HCT116 (cell line): ENCODE measurements at regions not wholly inside any gene's neighbourhood (a gene's known extent, or its start where the extent isn't known, plus 50 kb on each side); places are given as distances from the start of the nearest gene placed in this dataset.

ENCODE experiments used
- ATAC-seq: fragments of 200-7000 bp; cut with Tn5 transposase; 2 replicates; pipeline ENCODE4 v1.9.1; 2020; ENCODE audit warnings: mild to moderate bottlenecking, moderate library complexity
- BruUV-seq: library from RNA; stranded (reverse); fragments of 400-500 nt; replicated peaks from 2 replicates; lab custom pipeline; 2021; lab: Mats Ljungman, UMichigan
- CTCF ChIA-PET: fragments of 300-600 bp; sonication (Branson Sonifier 250); formaldehyde crosslinking; loops from one replicate; lab custom pipeline; 2021; ENCODE audit warnings: antibody characterized with exemption; lab: Charles Lee
- POLR2A ChIA-PET: fragments of 300-600, 350-600 bp; sonication (Branson Sonifier 250); formaldehyde crosslinking; loops from one replicate; lab custom pipeline; 2021; ENCODE audit warnings: antibody characterized with exemption; lab: Charles Lee
- RAD21 ChIA-PET, 2 experiments: fragments of 300-600 bp; sonication (Branson Sonifier 250); formaldehyde crosslinking; loops; one replicate each; lab custom pipeline; 2023; ENCODE audit warnings: low total read pairs in 2 of 2; ENCODE audit not compliant: uncharacterized antibody in 2 of 2, unreplicated experiment in 2 of 2, low non-redundant PET in 1 of 2; lab: Charles Lee
- DNase-seq: peaks from one replicate; pipeline ENCODE4 v3.0.0-alpha.2; 2010; ENCODE audit warnings: low read depth, low spot score
- H2AFZ ChIP-seq: fragments of 200-600 bp; shearing (Covaris generic), sonication (generic); 2 replicates; pipeline ENCODE4 v1.6.1; 2017; ENCODE audit warnings: low read depth, mixed run types, mixed read lengths, antibody characterized with exemption, low read length; ENCODE audit not compliant: poor library complexity, severe bottlenecking
- H3K27ac ChIP-seq: 2 replicates; pipeline ENCODE4 v1.5.1; 2012; ENCODE audit warnings: low read depth, low read length
- H3K27me3 ChIP-seq: fragments of 200-600 bp; sonication (generic); 2 replicates; pipeline ENCODE4 v1.6.1; 2016; ENCODE audit warnings: mixed run types, low read length, mixed read lengths; ENCODE audit not compliant: insufficient read depth
- H3K36me3 ChIP-seq, 2 experiments: fragments of 200-500 bp in 1 of 2; fragments of 200-600 bp in 1 of 2; sonication (Bioruptor generic) in 1 of 2; sonication (generic) in 1 of 2; 2 replicates each; pipeline versions ENCODE4 v1.5.1 to v1.6.1; 2014 to 2016; ENCODE audit warnings: low read length in 2 of 2, inconsistent platforms in 1 of 2, mixed read lengths in 1 of 2, mixed run types in 1 of 2; ENCODE audit not compliant: insufficient read depth in 2 of 2, control insufficient read depth in 1 of 2
- H3K4me1 ChIP-seq, 2 experiments: fragments of 200-600 bp in 1 of 2; sonication (generic) in 1 of 2; 2 replicates each; pipeline versions ENCODE4 v1.5.1 to v1.6.1; 2012 to 2017; ENCODE audit warnings: low read length in 2 of 2, inconsistent platforms in 1 of 2, mild to moderate bottlenecking in 1 of 2, mixed read lengths in 1 of 2, mixed run types in 1 of 2, moderate library complexity in 1 of 2; ENCODE audit not compliant: insufficient read depth in 2 of 2, control insufficient read depth in 1 of 2
- H3K4me2 ChIP-seq: fragments of 200-600 bp; sonication (generic); 2 replicates; pipeline ENCODE4 v1.6.1; 2017; ENCODE audit warnings: mixed run types, low read length, mixed read lengths
- H3K4me3 ChIP-seq, 2 experiments: fragments of 200-600 bp in 1 of 2; sonication (generic) in 1 of 2; replicated peaks in 1 of 2; 2 replicates each; pipeline ENCODE4 v1.5.1; 2011 to 2016; ENCODE audit warnings: low read length in 2 of 2, control low read depth in 1 of 2, low read depth in 1 of 2, mild to moderate bottlenecking in 1 of 2, mixed read lengths in 1 of 2, mixed run types in 1 of 2
- H3K79me2 ChIP-seq: fragments of 200-600 bp; sonication (generic); 2 replicates; pipeline ENCODE4 v1.6.1; 2017; ENCODE audit warnings: mild to moderate bottlenecking, mixed run types, low read length, moderate library complexity, mixed read lengths; ENCODE audit not compliant: insufficient read depth
- H3K9ac ChIP-seq: fragments of 200-600 bp; sonication (generic); 2 replicates; pipeline ENCODE4 v1.6.1; 2016; ENCODE audit warnings: low read length, mixed read lengths
- H3K9me2 ChIP-seq: fragments of 200-600 bp; sonication (generic), shearing (Covaris generic); 2 replicates; pipeline ENCODE4 v1.6.1; 2017; ENCODE audit warnings: mixed run types, mild to moderate bottlenecking, moderate library complexity; ENCODE audit not compliant: insufficient read depth
- H3K9me3 ChIP-seq, 2 experiments: fragments of 200-500 bp in 1 of 2; fragments of 200-600 bp in 1 of 2; sonication (Bioruptor generic) in 1 of 2; sonication (generic) in 1 of 2; 2 replicates each; pipeline ENCODE4 v1.6.1; 2014 to 2017; ENCODE audit warnings: low read length in 2 of 2, mixed read lengths in 2 of 2, inconsistent platforms in 1 of 2, low read depth in 1 of 2, mild to moderate bottlenecking in 1 of 2, mixed run types in 1 of 2, moderate library complexity in 1 of 2; ENCODE audit not compliant: control insufficient read depth in 1 of 2, insufficient read depth in 1 of 2
- H4K20me1 ChIP-seq: fragments of 200-600 bp; sonication (generic), shearing (Covaris generic); 2 replicates; pipeline ENCODE4 v1.6.1; 2017; ENCODE audit warnings: mixed run types, mild to moderate bottlenecking, moderate library complexity; ENCODE audit not compliant: insufficient read depth
- EGR1 ChIP-seq: IDR thresholded peaks from 2 replicates; pipeline ENCODE4 v1.6.1; 2012; ENCODE audit warnings: low read depth
- JUND ChIP-seq: IDR thresholded peaks from 2 replicates; pipeline ENCODE4 v1.6.1; 2012
- RAD21 ChIP-seq: IDR thresholded peaks from 2 replicates; pipeline ENCODE4 v1.6.1; 2012; ENCODE audit warnings: low read depth, mild to moderate bottlenecking
- SIN3A ChIP-seq: IDR thresholded peaks from 2 replicates; pipeline ENCODE4 v1.6.1; 2012; ENCODE audit warnings: low read depth
- intact Hi-C: fragments of 100-400 bp; cut with micrococcal nuclease; formaldehyde crosslinking; loops from 2 replicates; pipeline ENCODE4 v1.10.0; 2022
- TF ChIP-seq, protein P1 (sequence below): IDR thresholded peaks from 2 replicates; pipeline ENCODE4 v1.6.1; 2012
- TF ChIP-seq, protein P2 (sequence below): IDR thresholded peaks from 2 replicates; pipeline ENCODE4 v1.6.1; 2012; ENCODE audit warnings: low read depth

DNA sequence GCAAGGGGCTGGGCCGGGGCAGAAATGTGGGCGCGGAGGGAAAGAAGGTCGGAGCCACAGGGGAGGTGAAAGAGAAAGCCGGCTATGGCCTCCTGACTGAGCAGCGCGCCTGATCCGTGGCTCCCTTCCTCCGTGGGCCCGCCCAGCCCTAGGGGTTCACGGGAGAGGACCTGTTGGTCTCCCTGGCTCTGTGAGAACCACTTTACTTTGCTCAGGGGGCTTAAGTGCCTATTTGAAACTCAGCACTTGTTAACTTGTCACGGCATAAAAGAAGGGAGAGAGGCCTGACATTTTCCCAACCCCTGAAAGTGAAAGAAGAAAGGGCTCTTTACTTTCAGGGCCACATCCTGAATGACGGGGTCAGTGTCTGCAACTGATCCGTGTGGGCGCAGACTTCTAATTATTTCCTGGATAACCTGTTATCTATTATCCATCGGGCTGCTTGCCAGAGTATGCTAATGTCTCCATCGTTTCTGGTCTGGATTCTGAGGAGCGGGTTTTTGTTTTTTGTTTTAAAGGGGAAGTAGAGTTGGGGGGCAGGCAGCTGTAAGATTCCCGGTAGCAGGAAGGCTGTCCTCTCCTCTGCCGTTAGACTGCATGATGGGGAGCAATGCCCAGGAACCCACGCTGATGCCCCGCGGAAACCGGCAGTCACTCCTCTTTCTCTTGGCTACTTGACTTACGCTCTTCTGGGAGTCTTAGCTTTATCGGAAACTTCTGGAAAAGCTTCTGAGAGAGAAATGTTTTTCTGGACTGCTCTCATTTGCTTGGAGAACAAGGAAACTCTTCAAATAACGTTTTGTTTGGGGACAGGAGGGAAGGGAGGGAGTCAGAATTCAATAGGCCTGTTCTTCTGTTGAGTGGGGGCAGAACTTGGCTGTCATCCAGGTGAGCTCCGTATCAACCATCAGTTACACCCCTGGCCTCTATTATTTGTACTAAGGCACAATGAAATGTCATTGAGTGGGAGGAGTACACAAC is 127.7 kb upstream of the MAX start:
- intact Hi-C loops, result no loop called here
- H3K36me3 ChIP-seq, result no peaks in the 10 kb centered on the region
- peak overlapping the region; percentile 83 for H2AFZ ChIP-seq
- H3K79me2 ChIP-seq, result no peaks in the 10 kb centered on the region
- H3K27ac ChIP-seq, result peak overlapping the region; percentile 54
- peak overlapping the region; percentile 70 for H3K4me2 ChIP-seq
- RAD21 ChIA-PET, result no interaction called here
- peaks cover 23 to 65% of the 10 kb centered on the region in 2 experiments for H3K4me1 ChIP-seq
- H3K9me2 ChIP-seq, result no peaks in the 10 kb centered on the region
- TF ChIP-seq, protein P1, sequence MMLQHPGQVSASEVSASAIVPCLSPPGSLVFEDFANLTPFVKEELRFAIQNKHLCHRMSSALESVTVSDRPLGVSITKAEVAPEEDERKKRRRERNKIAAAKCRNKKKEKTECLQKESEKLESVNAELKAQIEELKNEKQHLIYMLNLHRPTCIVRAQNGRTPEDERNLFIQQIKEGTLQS, result no peak
- no peak for TF ChIP-seq JUND
- no peak for TF ChIP-seq SIN3A
- peak; percentile 45; the same call in 1 of the 2 replicates for TF ChIP-seq EGR1
- TF ChIP-seq RAD21, result 0 out of 2 replicates have a peak, but pooled peaks have one; percentile 4
- TF ChIP-seq, protein P2, sequence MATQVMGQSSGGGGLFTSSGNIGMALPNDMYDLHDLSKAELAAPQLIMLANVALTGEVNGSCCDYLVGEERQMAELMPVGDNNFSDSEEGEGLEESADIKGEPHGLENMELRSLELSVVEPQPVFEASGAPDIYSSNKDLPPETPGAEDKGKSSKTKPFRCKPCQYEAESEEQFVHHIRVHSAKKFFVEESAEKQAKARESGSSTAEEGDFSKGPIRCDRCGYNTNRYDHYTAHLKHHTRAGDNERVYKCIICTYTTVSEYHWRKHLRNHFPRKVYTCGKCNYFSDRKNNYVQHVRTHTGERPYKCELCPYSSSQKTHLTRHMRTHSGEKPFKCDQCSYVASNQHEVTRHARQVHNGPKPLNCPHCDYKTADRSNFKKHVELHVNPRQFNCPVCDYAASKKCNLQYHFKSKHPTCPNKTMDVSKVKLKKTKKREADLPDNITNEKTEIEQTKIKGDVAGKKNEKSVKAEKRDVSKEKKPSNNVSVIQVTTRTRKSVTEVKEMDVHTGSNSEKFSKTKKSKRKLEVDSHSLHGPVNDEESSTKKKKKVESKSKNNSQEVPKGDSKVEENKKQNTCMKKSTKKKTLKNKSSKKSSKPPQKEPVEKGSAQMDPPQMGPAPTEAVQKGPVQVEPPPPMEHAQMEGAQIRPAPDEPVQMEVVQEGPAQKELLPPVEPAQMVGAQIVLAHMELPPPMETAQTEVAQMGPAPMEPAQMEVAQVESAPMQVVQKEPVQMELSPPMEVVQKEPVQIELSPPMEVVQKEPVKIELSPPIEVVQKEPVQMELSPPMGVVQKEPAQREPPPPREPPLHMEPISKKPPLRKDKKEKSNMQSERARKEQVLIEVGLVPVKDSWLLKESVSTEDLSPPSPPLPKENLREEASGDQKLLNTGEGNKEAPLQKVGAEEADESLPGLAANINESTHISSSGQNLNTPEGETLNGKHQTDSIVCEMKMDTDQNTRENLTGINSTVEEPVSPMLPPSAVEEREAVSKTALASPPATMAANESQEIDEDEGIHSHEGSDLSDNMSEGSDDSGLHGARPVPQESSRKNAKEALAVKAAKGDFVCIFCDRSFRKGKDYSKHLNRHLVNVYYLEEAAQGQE, result no peak
- H3K9me3 ChIP-seq, result no peaks in the 10 kb centered on the region
- peak overlapping the region; percentile 13 to 43 for H3K4me3 ChIP-seq
- BruUV-seq, result no TSS peak
- ATAC-seq (peak; percentile 64), DNase-seq (no peak)
- H3K27me3 ChIP-seq, result no peaks in the 10 kb centered on the region
- H3K9ac ChIP-seq, result peak overlapping the region; percentile 53
- POLR2A ChIA-PET, result interaction anchor here (0.6 to 1.0 kb wide), 2 partner anchors 24 to 128 kb away, joined by 3 read pairs; partner anchors contain the start of gene MAX
- CTCF ChIA-PET, result interaction anchor here (0.6 to 0.9 kb wide), 2 partner anchors 8 to 394 kb away, joined by 3 read pairs; no protein-coding TSS in a partner anchor
- no peaks in the 10 kb centered on the region for H4K20me1 ChIP-seq
